WERI-Rb-1 (cell line): ENCODE measurements at regions not wholly inside any gene's neighbourhood (a gene's known extent, or its start where the extent isn't known, plus 50 kb on each side); places are given as distances from the start of the nearest gene placed in this dataset.
"Not testable (repeated sequence)": the region's sequence is repeated elsewhere in the genome, so short reads cannot be mapped to it uniquely, and the experiment has no call there.

Experiments used
- DNase-seq: peaks from one replicate; pipeline ENCODE4 v3.0.0-alpha.2; 2020
- H3K27ac ChIP-seq: fragments of 250-450 bp; sonication (Bioruptor Pico); 2 replicates; pipeline ENCODE4 v1.5.1; 2020; ENCODE audit warnings: mild to moderate bottlenecking, moderate library complexity
- H3K27me3 ChIP-seq: fragments of 250-450 bp; sonication (Bioruptor Pico); 2 replicates; pipeline ENCODE4 v1.5.1; 2021; ENCODE audit warnings: mild to moderate bottlenecking, low read depth, moderate library complexity; ENCODE audit not compliant: insufficient read depth, severe bottlenecking
- H3K36me3 ChIP-seq: fragments of 250-450 bp; sonication (Bioruptor Pico); 2 replicates; pipeline ENCODE4 v1.5.1; 2020; ENCODE audit warnings: mild to moderate bottlenecking, moderate library complexity
- H3K4me3 ChIP-seq: 2 replicates; pipeline ENCODE4 v1.5.1; 2011; ENCODE audit warnings: low read depth, mild to moderate bottlenecking, control low read depth, low read length
- H3K9me3 ChIP-seq: fragments of 250-450 bp; sonication (Bioruptor Pico); 2 replicates; pipeline ENCODE4 v1.5.1; 2021; ENCODE audit warnings: mild to moderate bottlenecking, moderate library complexity; ENCODE audit not compliant: severe bottlenecking
- TF ChIP-seq, protein P1 (sequence below): IDR thresholded peaks from 2 replicates; pipeline ENCODE4 v1.5.1; 2011; ENCODE audit warnings: low read depth, mild to moderate bottlenecking, control low read depth, inconsistent platforms, low read length

DNA sequence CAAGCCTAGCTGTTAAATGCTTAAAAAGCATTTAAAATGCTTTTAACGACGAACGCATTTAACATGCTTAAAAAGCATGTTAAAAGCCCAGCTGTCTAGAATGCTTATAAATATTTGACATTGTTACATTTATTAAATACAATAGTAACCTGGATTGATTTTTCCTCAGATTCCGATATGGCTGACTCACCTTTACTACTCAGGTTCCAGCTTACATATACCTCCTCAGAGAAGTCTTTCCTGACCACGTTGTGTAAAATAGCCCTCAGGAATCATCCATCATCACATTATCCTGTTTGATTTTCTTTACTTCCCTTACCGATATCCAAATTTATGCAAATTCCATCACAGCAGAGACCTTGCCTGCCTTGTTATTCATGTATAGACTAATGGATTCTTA lies 51.4 kb downstream of the SLC41A2 start:
- Histone ChIP-seq H3K27ac (no peak overlapping the region), H3K4me3 (no peak overlapping the region), H3K9me3 (no peaks in the 10 kb centered on the region), H3K27me3 (no peaks in the 10 kb centered on the region), H3K36me3 (no peaks in the 10 kb centered on the region)
- TF ChIP-seq, protein P1, sequence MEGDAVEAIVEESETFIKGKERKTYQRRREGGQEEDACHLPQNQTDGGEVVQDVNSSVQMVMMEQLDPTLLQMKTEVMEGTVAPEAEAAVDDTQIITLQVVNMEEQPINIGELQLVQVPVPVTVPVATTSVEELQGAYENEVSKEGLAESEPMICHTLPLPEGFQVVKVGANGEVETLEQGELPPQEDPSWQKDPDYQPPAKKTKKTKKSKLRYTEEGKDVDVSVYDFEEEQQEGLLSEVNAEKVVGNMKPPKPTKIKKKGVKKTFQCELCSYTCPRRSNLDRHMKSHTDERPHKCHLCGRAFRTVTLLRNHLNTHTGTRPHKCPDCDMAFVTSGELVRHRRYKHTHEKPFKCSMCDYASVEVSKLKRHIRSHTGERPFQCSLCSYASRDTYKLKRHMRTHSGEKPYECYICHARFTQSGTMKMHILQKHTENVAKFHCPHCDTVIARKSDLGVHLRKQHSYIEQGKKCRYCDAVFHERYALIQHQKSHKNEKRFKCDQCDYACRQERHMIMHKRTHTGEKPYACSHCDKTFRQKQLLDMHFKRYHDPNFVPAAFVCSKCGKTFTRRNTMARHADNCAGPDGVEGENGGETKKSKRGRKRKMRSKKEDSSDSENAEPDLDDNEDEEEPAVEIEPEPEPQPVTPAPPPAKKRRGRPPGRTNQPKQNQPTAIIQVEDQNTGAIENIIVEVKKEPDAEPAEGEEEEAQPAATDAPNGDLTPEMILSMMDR = no peak
- DNase-seq = no peak

- H3K27ac ChIP-seq, H3K4me3 ChIP-seq, DNase-seq, H3K9me3 ChIP-seq, H3K27me3 ChIP-seq, H3K36me3 ChIP-seq: not testable (repeated sequence)
Measured at GRCh38 chr12:104905446-104905845, 52.6 kb downstream of the SLC41A2 start.

GRCh38 chr12:104903648-104904423 lies 54.3 kb downstream of the SLC41A2 start:
- Histone ChIP-seq H3K27me3 (no peaks in the 10 kb centered on the region), H3K27ac (no peak overlapping the region), H3K9me3 (no peaks in the 10 kb centered on the region), H3K4me3 (no peak overlapping the region), H3K36me3 (no peaks in the 10 kb centered on the region)
- TF ChIP-seq, protein P1 = no peak
- no peak for DNase-seq

GRCh38 chr12:104902125-104902524 lies 56.0 kb downstream of the SLC41A2 start:
- Histone ChIP-seq H3K27me3 (no peaks in the 10 kb centered on the region), H3K4me3 (no peak overlapping the region), H3K27ac (no peak overlapping the region), H3K36me3 (no peaks in the 10 kb centered on the region), H3K9me3 (no peaks in the 10 kb centered on the region)
- TF ChIP-seq, protein P1 = no peak
- no peak for DNase-seq

DNA sequence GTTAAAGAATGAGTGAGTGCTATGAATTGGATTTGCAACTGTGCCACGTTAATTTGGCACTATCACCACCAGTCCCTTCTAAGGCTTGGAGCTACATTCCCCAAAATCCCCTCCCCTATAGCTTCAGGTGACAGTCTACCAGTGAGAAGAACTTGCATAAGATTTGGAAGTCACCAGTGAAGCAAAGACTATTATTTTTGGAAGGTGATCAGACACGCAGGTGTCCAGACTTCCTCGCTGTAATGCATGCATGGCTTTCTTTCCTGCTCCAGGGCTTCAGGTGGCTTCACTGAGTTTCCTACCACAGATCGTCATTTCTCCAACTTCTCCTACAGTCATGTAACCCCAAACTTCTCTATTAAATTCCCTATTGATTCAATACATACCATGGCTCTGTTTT lies 61.4 kb downstream of the SLC41A2 start:
- H3K4me3 ChIP-seq = no peak overlapping the region
- DNase-seq = no peak
- no peaks in the 10 kb centered on the region for H3K36me3 ChIP-seq
- no peak overlapping the region for H3K27ac ChIP-seq
- no peaks in the 10 kb centered on the region for H3K9me3 ChIP-seq
- H3K27me3 ChIP-seq = no peaks in the 10 kb centered on the region
- TF ChIP-seq, protein P1 = no peak

GRCh38 chr12:104896146-104896545 lies 61.9 kb downstream of the SLC41A2 start:
- Histone ChIP-seq H3K36me3 (no peaks in the 10 kb centered on the region), H3K27me3 (no peaks in the 10 kb centered on the region), H3K9me3 (no peaks in the 10 kb centered on the region), H3K27ac (no peak overlapping the region), H3K4me3 (no peak overlapping the region)
- DNase-seq = no peak
- TF ChIP-seq, protein P1 = no peak
